Stimulated activated CD4-positive, alpha-beta T cell treated with anti-CD3 and anti-CD28 coated beads, Interleukin-15, amount 100 ng/mL, for 1 hour (primary cell): ENCODE measurements at regions not wholly inside any gene's neighbourhood (a gene's known extent, or its start where the extent isn't known, plus 50 kb on each side); places are given as distances from the start of the nearest gene placed in this dataset.
"Not testable (repeated sequence)": the region's sequence is repeated elsewhere in the genome, so short reads cannot be mapped to it uniquely, and the experiment has no call there.

Experiments
- DNase-seq, 2 donors: peaks; one replicate each; pipeline ENCODE4 v3.0.0-alpha.2; 2020; ENCODE audit warnings: low read depth in 1 of 2, low spot score in 1 of 2

DNA sequence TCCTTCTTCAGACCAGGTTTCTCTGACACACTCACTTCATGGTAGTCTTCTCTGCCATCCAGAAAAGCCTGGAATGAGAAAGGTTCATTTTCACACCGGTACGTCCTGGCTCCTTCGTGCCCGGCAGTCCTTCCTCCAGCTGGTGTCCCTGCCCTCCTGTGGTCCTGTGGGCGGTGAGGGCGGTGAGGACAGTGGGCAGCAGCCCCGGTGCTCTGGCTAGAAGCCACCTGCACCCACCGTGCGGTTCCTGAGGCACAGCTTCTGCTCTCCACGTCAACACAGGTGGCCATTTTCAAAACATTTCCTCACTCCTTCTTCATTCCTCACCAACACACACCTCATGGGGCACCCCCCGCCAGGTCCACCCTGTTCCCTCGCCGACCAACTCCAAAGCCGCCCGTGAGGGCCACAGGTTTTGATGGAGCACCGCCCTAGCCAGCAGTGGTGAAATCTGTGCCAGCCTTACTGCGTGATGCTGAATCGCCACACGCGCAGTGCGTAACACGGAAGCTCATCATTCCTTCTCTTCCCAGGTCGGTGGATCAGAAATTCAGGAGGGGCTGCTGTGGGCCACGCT lies 251.4 kb upstream of the RNF32 start:
- DNase-seq: no peak

GRCh38 chr7:156386097-156386496 lies 254.5 kb upstream of the RNF32 start:
- DNase-seq: no peak

DNA sequence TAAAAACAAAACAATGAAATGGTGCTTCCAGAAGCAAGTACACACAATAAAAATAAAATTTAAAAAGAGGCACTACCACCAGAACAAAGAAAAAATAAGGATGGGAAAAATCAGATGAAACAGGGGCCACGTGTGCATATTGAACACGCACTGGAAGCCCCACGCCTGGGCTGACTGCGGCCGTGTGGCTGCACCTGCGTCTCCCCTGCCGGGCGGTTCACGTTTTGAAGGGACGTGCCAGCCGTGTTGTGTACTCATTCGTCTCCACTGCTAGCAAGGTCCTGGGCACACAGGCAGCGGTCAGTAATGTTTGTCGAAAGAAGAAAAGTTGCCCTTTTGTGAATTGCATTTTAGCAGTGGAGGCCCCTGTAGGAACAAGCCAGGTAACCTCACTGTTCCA lies 255.9 kb upstream of the RNF32 start:
- DNase-seq: no peak

DNA sequence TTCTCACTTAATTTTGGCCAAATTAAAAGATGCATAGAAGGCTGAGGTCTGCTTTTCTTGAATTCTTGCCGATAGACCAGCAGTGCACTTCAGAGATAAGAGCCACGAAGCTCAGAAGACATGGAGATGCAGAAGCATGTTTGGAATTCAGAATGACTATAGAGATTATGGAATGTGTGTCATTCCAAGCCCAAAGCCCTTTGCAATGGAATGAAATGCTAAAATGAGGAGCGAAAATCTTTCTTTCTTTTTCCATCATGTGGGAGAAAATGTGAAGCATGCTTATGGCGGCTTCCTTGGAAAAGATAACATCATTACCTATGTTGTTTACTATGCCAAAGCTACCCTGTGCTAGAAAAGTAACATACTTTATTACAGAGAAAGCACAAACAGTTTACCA lies 257.0 kb upstream of the RNF32 start:
- no peak for DNase-seq

DNA sequence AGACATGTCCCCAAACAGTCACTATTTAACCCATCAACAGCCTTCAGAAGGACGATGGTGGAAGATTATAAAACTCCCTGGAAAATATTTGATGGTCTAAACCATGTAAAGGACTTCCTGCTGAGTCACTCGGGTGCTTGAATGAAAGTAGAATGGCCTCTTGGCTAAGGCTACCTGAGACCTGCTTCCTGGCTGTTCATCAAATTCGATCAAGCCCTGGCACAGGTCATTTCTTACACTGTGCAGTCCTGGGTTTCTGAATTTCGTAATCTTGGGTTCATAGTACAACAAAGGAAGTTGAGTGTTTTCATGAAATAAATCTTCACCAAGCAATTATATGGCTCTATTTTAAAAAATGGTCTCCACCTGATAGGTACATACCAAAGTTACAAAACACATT lies 260.3 kb upstream of the RNF32 start:
- DNase-seq: no peak

- no peak for DNase-seq
Observed at GRCh38 chr7:156379324-156380070, 261.1 kb upstream of the RNF32 start.

DNA sequence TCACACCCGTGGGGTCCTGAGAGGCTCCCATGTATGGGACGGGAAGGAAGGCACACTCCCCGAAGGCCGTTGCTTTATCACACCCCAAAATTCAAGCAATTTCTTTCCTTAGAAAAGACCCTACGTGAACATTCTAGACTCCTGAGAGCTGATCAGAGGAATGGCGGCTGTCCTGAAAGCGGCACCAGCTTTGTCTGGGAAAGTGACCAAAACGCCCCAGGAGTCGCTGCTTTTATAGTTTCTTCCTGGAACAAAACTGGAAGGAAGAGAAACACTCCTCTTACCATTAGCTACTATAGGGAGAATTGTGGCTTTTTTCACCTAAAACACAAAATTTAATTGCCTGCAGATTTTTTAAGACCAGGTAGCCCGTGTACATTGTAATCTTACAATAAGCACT lies 261.8 kb upstream of the RNF32 start:
- no peak for DNase-seq

DNA sequence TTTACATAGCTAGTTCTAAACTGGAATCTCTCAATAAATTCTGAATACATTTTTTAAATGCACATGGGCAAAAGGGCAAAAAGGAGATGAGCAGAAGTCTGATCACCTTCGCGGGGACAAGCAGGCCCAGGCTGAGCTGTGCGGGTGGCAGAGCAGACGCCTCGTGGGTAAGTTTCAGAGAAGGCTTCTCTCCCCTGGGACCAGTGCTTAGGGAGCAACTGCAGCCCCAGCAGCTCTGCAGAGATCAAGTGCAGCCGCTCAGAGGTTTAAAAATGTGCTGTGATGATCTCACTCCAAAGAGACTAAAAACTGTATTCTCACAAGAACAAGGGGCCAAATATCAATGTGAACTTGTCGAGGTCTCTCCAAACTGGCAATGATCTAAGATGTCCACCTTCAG lies 264.3 kb upstream of the RNF32 start:
- DNase-seq: no peak

GRCh38 chr7:156374335-156374734 lies 266.2 kb upstream of the RNF32 start:
- DNase-seq: no peak

- not testable (repeated sequence) for DNase-seq
Observed at GRCh38 chr7:156369929-156370328, 270.6 kb upstream of the RNF32 start.

- DNase-seq: no peak
Observed at GRCh38 chr7:156368053-156368843, 272.3 kb upstream of the RNF32 start.

DNA sequence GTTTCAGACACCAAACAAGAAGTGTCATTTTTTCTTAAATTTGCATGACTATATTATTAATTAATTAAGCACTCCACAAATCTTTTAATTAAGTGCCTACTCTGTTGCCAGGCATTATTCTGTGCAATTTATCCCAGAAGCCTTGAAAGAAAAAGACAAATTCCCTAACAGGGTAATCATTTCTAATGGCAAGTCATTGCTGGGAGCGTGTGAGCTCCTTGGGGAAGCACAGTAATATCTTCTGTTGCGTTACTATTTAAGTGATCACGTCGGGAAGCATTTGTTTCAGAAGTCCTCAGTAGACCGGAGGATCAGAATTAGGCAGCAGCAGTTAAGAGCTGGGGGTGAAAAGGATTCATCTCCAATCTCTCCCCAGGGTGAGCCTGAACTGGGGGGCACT lies 276.8 kb upstream of the RNF32 start:
- no peak for DNase-seq

- no peak for DNase-seq
Observed at GRCh38 chr7:156360835-156361234, 279.7 kb upstream of the RNF32 start.

GRCh38 chr7:156356551-156356950 lies 284.0 kb upstream of the RNF32 start:
- no peak for DNase-seq

- no peak for DNase-seq
Observed at GRCh38 chr7:156353352-156353751, 287.2 kb upstream of the RNF32 start.

DNA sequence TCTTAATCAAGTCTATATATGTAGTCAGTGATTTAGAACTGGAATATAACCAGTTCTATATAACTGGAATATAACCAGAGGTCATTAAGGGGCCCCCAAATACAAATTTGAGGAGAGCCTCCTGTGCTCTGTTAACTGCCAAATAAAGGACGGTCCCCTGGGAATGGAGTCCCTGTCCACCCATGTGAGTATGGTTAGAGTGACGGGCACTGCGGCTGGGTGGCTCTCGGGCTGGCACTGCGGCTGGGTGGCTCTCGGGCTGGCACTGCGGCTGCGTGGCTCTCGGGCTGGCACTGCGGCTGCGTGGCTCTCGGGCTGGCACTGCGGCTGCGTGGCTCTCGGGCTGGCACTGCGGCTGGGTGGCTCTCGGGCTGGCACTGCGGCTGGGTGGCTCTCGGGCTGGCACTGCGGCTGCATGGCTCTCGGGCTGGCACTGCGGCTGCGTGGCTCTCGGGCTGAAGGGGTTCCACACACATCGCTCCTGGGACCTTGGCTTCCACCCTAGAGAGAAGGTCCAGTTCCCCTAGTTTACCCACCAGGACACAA lies 292.8 kb upstream of the RNF32 start:
- DNase-seq: not testable (repeated sequence)

DNA sequence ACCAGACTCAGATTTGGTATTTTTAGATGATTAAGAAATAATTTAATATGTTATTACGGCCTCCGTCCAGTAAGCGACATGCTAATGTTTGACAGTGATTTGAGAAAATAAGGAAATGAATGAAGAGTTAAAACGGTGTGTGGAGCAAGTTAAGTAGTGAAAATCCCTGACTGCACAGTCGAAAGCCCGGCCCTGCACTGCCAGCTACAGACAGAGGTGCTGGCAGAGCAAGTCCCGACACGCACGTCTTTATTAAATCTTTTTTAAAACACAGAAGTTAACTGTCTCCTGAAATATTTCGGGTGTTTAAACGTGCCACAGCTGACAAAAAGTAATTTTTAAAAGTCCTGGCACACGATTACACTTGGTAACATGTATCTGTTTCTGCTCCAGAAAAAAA lies 293.4 kb upstream of the RNF32 start:
- no peak for DNase-seq

DNA sequence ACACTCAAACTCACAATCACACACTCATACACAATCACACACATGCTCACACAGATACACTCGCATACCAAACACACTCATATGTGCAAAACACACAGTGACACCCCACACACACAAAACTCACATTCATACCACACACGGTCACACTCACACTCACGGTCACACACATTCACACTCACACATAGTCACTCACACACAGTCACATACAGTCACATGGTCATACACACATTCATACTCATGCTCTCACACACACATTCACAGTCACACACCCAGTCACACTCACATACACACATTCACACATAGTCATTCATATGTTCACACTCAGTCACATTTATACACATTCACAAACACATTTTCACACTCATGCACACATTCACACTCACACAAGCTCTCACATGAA lies 296.0 kb upstream of the RNF32 start:
- DNase-seq: no peak

- no peak for DNase-seq
Observed at GRCh38 chr7:156334636-156335035, 305.9 kb upstream of the RNF32 start.

GRCh38 chr7:156327916-156328315 lies 312.7 kb upstream of the RNF32 start:
- no peak for DNase-seq

GRCh38 chr7:156327474-156327873 lies 313.1 kb upstream of the RNF32 start:
- no peak for DNase-seq

GRCh38 chr7:156324201-156324600 lies 316.4 kb upstream of the RNF32 start:
- DNase-seq: no peak
